IgD-negative memory B cell (primary cell): ENCODE measurements at regions not wholly inside any gene's neighbourhood (a gene's known extent, or its start where the extent isn't known, plus 50 kb on each side); places are given as distances from the start of the nearest gene placed in this dataset.
"Not testable (repeated sequence)": the region's sequence is repeated elsewhere in the genome, so short reads cannot be mapped to it uniquely, and the experiment has no call there.

Experiments
- H3K27ac Mint-ChIP-seq, 3 donors: one replicate each; pipeline ENCODE4 v1.8.0; 2020 to 2022; ENCODE audit warnings: mild to moderate bottlenecking in 3 of 3, mixed read lengths in 3 of 3, moderate library complexity in 1 of 3
- H3K27me3 Mint-ChIP-seq: one replicate; pipeline ENCODE4 v1.8.0; 2021; ENCODE audit warnings: mixed read lengths
- H3K36me3 Mint-ChIP-seq: one replicate; pipeline ENCODE4 v1.8.0; 2020; ENCODE audit warnings: mild to moderate bottlenecking, mixed read lengths
- H3K4me1 Mint-ChIP-seq, 3 donors: one replicate each; pipeline ENCODE4 v1.8.0; 2020 to 2022; ENCODE audit warnings: mixed read lengths in 3 of 3, mild to moderate bottlenecking in 1 of 3
- H3K4me3 Mint-ChIP-seq, 4 donors: one replicate each; pipeline ENCODE4 v1.8.0; 2020 to 2022; ENCODE audit warnings: mild to moderate bottlenecking in 4 of 4, mixed read lengths in 4 of 4, moderate library complexity in 3 of 4
- H3K9me3 Mint-ChIP-seq, 3 donors: one replicate each; pipeline ENCODE4 v1.8.0; 2020 to 2021; ENCODE audit warnings: mixed read lengths in 3 of 3, mild to moderate bottlenecking in 1 of 3

DNA sequence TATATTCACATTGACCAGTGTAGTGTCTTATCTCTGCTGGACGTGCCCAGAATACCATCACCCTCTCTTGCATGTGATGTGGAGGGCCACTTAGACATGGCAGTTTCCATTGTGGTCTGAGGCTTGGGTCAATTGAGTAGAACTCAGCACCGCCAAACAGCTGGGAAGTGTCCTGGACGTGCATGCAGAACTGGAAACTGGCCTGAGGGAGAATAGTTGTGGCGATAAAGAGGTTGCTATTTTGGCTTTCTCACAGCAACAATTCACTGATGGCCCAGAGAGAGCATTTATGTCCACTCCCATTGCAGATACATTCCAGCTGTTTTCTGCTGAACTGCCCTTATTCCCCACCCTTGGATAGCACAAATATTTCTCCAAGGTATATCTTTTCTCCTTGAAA is 210.1 kb upstream of the DAAM1 start:
- H3K4me1 Mint-ChIP-seq, result no peaks in the 10 kb centered on the region
- H3K27me3 Mint-ChIP-seq, result no peaks in the 10 kb centered on the region
- no peak overlapping the region for H3K27ac Mint-ChIP-seq
- no peaks in the 10 kb centered on the region for H3K36me3 Mint-ChIP-seq
- H3K9me3 Mint-ChIP-seq, result peaks cover 0 to 4% (median 1%) of the 10 kb centered on the region in 3 donors
- no peak overlapping the region for H3K4me3 Mint-ChIP-seq

GRCh38 chr14:58979325-58979724 is 209.1 kb upstream of the DAAM1 start:
- Mint-ChIP-seq H3K4me3 (no peak overlapping the region), H3K27ac (no peak overlapping the region), H3K4me1 (no peaks in the 10 kb centered on the region), H3K9me3 (peaks cover 0 to 4% (median 1%) of the 10 kb centered on the region in 3 donors), H3K36me3 (no peaks in the 10 kb centered on the region), H3K27me3 (no peaks in the 10 kb centered on the region)

- no peak overlapping the region for H3K4me3 Mint-ChIP-seq
- peaks cover 0 to 4% (median 1%) of the 10 kb centered on the region in 3 donors for H3K9me3 Mint-ChIP-seq
- H3K4me1 Mint-ChIP-seq, result no peaks in the 10 kb centered on the region
- H3K36me3 Mint-ChIP-seq, result no peaks in the 10 kb centered on the region
- no peak overlapping the region for H3K27ac Mint-ChIP-seq
- H3K27me3 Mint-ChIP-seq, result peaks cover 2% of the 10 kb centered on the region
Observed at GRCh38 chr14:58981840-58982239, 206.6 kb upstream of the DAAM1 start.

GRCh38 chr14:58985786-58986185 is 202.7 kb upstream of the DAAM1 start:
- H3K36me3 Mint-ChIP-seq, result no peaks in the 10 kb centered on the region
- H3K9me3 Mint-ChIP-seq, result peaks cover 3 to 12% (median 5%) of the 10 kb centered on the region in 3 donors
- H3K27me3 Mint-ChIP-seq, result peaks cover 5% of the 10 kb centered on the region
- H3K27ac Mint-ChIP-seq, result no peak overlapping the region
- H3K4me1 Mint-ChIP-seq, result no peaks in the 10 kb centered on the region
- H3K4me3 Mint-ChIP-seq, result no peak overlapping the region

GRCh38 chr14:58987591-58987990 is 200.9 kb upstream of the DAAM1 start:
- no peaks in the 10 kb centered on the region for H3K4me1 Mint-ChIP-seq
- H3K4me3 Mint-ChIP-seq, result no peak overlapping the region
- H3K27ac Mint-ChIP-seq, result no peak overlapping the region
- H3K36me3 Mint-ChIP-seq, result no peaks in the 10 kb centered on the region
- peaks cover 5% of the 10 kb centered on the region for H3K27me3 Mint-ChIP-seq
- H3K9me3 Mint-ChIP-seq, result peaks cover 3 to 10% (median 5%) of the 10 kb centered on the region in 3 donors

DNA sequence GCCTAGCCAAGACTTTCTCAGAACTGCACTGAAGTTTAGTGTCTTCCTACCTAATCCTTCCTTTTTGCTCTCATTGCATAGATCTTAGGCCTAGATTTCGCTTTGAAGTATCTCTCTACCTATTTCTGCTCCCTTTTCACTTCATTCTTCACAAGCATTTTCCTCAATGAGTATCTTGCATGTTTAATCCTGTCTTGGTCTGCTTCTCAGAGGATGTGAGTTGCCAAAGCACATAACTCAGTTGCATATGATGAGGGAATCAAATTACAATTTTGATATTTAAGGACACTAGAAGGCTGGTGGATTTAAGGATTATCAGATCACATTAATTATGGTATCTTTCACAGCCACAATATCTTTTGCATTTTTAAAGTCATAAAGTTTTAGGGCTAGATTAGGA is 195.5 kb upstream of the DAAM1 start:
- H3K27ac Mint-ChIP-seq, result no peak overlapping the region
- no peaks in the 10 kb centered on the region for H3K36me3 Mint-ChIP-seq
- H3K27me3 Mint-ChIP-seq, result peaks cover 7% of the 10 kb centered on the region
- no peaks in the 10 kb centered on the region for H3K4me1 Mint-ChIP-seq
- no peak overlapping the region for H3K4me3 Mint-ChIP-seq
- H3K9me3 Mint-ChIP-seq, result peaks cover 3 to 16% (median 7%) of the 10 kb centered on the region in 3 donors

- Mint-ChIP-seq H3K4me3 (no peak overlapping the region), H3K36me3 (no peaks in the 10 kb centered on the region), H3K27ac (no peak overlapping the region), H3K4me1 (no peaks in the 10 kb centered on the region), H3K27me3 (peaks cover 7% of the 10 kb centered on the region), H3K9me3 (peaks cover 4 to 12% (median 7%) of the 10 kb centered on the region in 3 donors)
Observed at GRCh38 chr14:58994130-58994529, 194.3 kb upstream of the DAAM1 start.

DNA sequence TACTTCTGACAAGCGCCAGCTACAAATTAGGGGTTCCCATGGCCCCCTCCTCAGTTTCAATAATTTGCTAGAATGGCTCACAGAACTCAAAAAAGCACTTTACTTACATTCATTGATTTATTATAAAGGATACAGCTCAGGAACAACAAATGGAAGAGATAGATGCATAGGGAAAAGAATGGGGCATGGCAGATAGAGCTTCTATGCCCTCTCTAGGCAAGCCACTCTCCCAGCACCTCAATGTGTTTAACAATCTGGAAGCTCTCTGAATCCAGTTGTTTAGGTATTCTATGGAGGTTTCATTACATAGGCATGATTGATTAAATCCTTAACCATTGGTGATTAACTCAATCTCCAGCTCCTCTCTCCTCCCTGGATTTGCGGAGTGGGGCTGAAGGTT is 184.5 kb upstream of the DAAM1 start:
- Mint-ChIP-seq H3K36me3 (no peaks in the 10 kb centered on the region), H3K4me3 (no peak overlapping the region), H3K27ac (no peak overlapping the region), H3K27me3 (peaks cover 7% of the 10 kb centered on the region), H3K9me3 (peaks cover 0 to 12% (median 0%) of the 10 kb centered on the region in 3 donors), H3K4me1 (no peaks in the 10 kb centered on the region)

- Mint-ChIP-seq H3K4me3 (peak overlapping the region in 1 of 4 donors; percentile 9), H3K9me3 (peaks cover 0 to 15% (median 2%) of the 10 kb centered on the region in 3 donors)
- H3K4me1 Mint-ChIP-seq, H3K36me3 Mint-ChIP-seq, H3K27me3 Mint-ChIP-seq, H3K27ac Mint-ChIP-seq: not testable (repeated sequence)
Observed at GRCh38 chr14:59006179-59006578, 182.3 kb upstream of the DAAM1 start.

DNA sequence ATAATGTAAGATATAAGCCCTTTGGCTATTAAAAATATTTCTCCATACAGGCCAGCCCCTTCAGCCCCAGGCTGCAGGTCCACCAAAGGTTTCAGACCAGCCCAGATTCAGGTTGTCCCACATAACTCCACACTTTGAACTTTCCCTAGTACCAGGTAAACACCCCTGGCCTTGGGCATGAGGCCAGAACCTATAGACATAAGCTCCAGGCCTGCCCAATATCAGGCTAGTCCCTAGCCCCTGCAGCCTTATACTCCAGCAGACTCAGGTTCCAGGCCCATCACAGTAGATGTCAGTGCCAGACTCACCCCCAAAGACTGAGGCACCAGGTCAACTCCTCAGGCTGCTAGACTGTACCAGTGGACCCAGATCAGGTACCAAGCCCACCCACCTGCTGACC is 178.5 kb upstream of the DAAM1 start:
- peaks cover 2% of the 10 kb centered on the region for H3K36me3 Mint-ChIP-seq
- peaks cover 5% of the 10 kb centered on the region for H3K27me3 Mint-ChIP-seq
- no peak overlapping the region for H3K4me3 Mint-ChIP-seq
- H3K4me1 Mint-ChIP-seq, result no peaks in the 10 kb centered on the region
- H3K27ac Mint-ChIP-seq, result no peak overlapping the region
- H3K9me3 Mint-ChIP-seq, result peaks cover 3 to 22% (median 9%) of the 10 kb centered on the region in 3 donors

- Mint-ChIP-seq H3K36me3 (peaks cover 2% of the 10 kb centered on the region), H3K4me1 (no peaks in the 10 kb centered on the region), H3K27me3 (peaks cover under 1% of the 10 kb centered on the region), H3K27ac (no peak overlapping the region), H3K9me3 (peaks cover 3 to 10% (median 9%) of the 10 kb centered on the region in 3 donors), H3K4me3 (no peak overlapping the region)
Observed at GRCh38 chr14:59013672-59014298, 174.7 kb upstream of the DAAM1 start.

- no peaks in the 10 kb centered on the region for H3K27me3 Mint-ChIP-seq
- H3K4me3 Mint-ChIP-seq, result no peak overlapping the region
- no peaks in the 10 kb centered on the region for H3K4me1 Mint-ChIP-seq
- no peak overlapping the region for H3K27ac Mint-ChIP-seq
- peaks cover 3 to 10% (median 9%) of the 10 kb centered on the region in 3 donors for H3K9me3 Mint-ChIP-seq
- H3K36me3 Mint-ChIP-seq, result peaks cover 2% of the 10 kb centered on the region
Observed at GRCh38 chr14:59015482-59015881, 173.0 kb upstream of the DAAM1 start.

GRCh38 chr14:59017285-59017965 is 171.0 kb upstream of the DAAM1 start:
- Mint-ChIP-seq H3K4me1 (no peaks in the 10 kb centered on the region), H3K4me3 (no peak overlapping the region), H3K27me3 (peaks cover 2% of the 10 kb centered on the region), H3K9me3 (peaks cover 3 to 6% (median 4%) of the 10 kb centered on the region in 3 donors), H3K27ac (no peak overlapping the region), H3K36me3 (no peaks in the 10 kb centered on the region)

DNA sequence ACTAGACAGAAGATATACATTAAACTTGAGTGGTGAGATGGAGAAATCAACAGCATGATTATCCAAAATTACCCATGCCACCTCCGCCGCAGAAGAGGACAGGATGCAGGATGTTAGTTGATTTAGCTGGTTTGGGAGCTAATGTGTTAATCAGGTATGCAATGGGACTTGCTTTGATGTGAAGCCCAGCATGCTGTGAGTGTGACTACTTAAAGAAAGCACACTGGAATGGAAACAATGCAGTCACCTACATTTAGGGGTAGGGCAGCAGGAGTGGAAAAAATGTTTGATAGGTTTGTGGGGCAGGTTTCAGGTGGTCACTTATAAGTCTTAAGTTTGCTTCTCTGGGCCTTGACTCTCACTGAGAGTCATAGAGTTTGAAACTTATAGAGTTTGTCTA is 170.0 kb upstream of the DAAM1 start:
- Mint-ChIP-seq H3K27me3 (peaks cover 2% of the 10 kb centered on the region), H3K9me3 (peaks cover 0 to 3% (median 1%) of the 10 kb centered on the region in 3 donors), H3K27ac (no peak overlapping the region), H3K4me1 (no peaks in the 10 kb centered on the region), H3K4me3 (no peak overlapping the region), H3K36me3 (no peaks in the 10 kb centered on the region)

- Mint-ChIP-seq H3K27ac (no peak overlapping the region), H3K9me3 (no peaks in the 10 kb centered on the region), H3K27me3 (peaks cover 2% of the 10 kb centered on the region), H3K4me1 (no peaks in the 10 kb centered on the region), H3K36me3 (no peaks in the 10 kb centered on the region), H3K4me3 (no peak overlapping the region)
Observed at GRCh38 chr14:59018978-59019377, 169.5 kb upstream of the DAAM1 start.

- no peaks in the 10 kb centered on the region for H3K4me1 Mint-ChIP-seq
- no peaks in the 10 kb centered on the region for H3K9me3 Mint-ChIP-seq
- H3K36me3 Mint-ChIP-seq, result no peaks in the 10 kb centered on the region
- H3K27me3 Mint-ChIP-seq, result peaks cover 3% of the 10 kb centered on the region
- H3K4me3 Mint-ChIP-seq, result no peak overlapping the region
- H3K27ac Mint-ChIP-seq, result no peak overlapping the region
Observed at GRCh38 chr14:59020382-59020781, 168.1 kb upstream of the DAAM1 start.
